BE2C (cell line): ENCODE measurements at regions not wholly inside any gene's neighbourhood (a gene's known extent, or its start where the extent isn't known, plus 50 kb on each side); places are given as distances from the start of the nearest gene placed in this dataset.

ENCODE experiments used
- DNase-seq: peaks from one replicate; pipeline ENCODE4 v3.0.0-alpha.2; 2020
- H3K27me3 ChIP-seq: fragments of 250-450 bp; sonication (Bioruptor Pico); 2 replicates; pipeline ENCODE4 v1.5.1; 2020; ENCODE audit warnings: mild to moderate bottlenecking
- H3K36me3 ChIP-seq: fragments of 250-450 bp; sonication (Bioruptor Pico); 2 replicates; pipeline ENCODE4 v1.5.1; 2020; ENCODE audit warnings: mild to moderate bottlenecking
- H3K4me1 ChIP-seq: fragments of 250-450 bp; sonication (Bioruptor Pico); 2 replicates; pipeline ENCODE4 v1.5.1; 2020
- H3K4me3 ChIP-seq: 2 replicates; pipeline ENCODE4 v1.5.1; 2011; ENCODE audit warnings: low read depth, low read length
- H3K9me3 ChIP-seq: fragments of 250-450 bp; sonication (Bioruptor Pico); 2 replicates; pipeline ENCODE4 v1.5.1; 2020
- CTCF ChIP-seq: IDR thresholded peaks from 2 replicates; pipeline ENCODE4 v1.5.1; 2012; ENCODE audit warnings: mild to moderate bottlenecking, low read depth, low read length

DNA sequence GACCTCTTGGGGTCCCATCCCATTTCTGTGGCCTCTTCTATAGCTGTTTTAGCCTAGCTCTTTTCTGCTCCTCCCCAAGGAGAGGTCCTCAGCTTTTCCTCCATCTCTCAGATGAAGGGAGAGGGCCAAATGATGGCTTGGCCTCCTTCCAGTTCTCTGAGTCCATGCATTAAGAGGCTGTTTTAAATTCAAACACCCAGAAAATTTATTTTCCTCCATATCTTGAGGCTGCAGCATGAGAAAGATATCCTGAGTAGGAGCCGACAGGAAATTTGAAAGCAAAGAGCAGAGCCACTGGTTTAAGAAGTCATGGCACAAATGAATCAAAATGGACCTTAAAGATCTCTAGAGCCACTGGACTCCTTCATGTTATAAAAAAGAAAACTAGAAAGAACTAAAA is 558.8 kb downstream of the MID1IP1 start:
- Histone ChIP-seq H3K27me3 (no peaks in the 10 kb centered on the region), H3K4me1 (peaks cover 3% of the 10 kb centered on the region; the same call in 1 of the 2 replicates), H3K36me3 (no peaks in the 10 kb centered on the region), H3K4me3 (no peak overlapping the region), H3K9me3 (no peaks in the 10 kb centered on the region)
- TF ChIP-seq CTCF: no peak
- no peak for DNase-seq

DNA sequence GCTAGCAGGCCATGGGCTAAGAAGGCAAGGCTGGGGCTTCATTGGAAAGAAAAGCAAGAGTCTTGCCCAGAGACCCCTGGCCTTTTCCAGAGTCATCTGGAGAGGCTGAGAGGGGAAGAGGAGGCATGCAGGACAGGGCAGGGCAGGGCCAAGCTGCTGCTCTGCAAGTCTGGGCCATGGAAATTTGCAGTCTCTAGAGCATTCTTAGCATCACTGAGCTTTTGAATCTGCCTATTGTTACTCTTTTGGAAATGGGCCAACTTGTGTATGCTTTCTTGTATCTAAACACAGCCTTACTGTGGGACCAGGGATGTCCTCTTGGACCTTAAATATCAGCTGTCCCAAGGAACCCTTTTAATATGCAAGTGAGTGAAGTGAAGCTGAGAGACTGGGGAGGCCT is 560.5 kb downstream of the MID1IP1 start:
- Histone ChIP-seq H3K4me3 (no peak overlapping the region), H3K36me3 (no peaks in the 10 kb centered on the region), H3K9me3 (no peaks in the 10 kb centered on the region), H3K27me3 (no peaks in the 10 kb centered on the region), H3K4me1 (peaks cover 3% of the 10 kb centered on the region; the same call in 1 of the 2 replicates)
- TF ChIP-seq CTCF: no peak
- DNase-seq: no peak

GRCh38 chrX:39367416-39367815 is 566.2 kb downstream of the MID1IP1 start:
- DNase-seq: no peak
- no peak overlapping the region for H3K4me3 ChIP-seq
- no peaks in the 10 kb centered on the region for H3K27me3 ChIP-seq
- H3K4me1 ChIP-seq: no peaks in the 10 kb centered on the region
- no peak for TF ChIP-seq CTCF
- no peaks in the 10 kb centered on the region for H3K9me3 ChIP-seq
- no peaks in the 10 kb centered on the region for H3K36me3 ChIP-seq

DNA sequence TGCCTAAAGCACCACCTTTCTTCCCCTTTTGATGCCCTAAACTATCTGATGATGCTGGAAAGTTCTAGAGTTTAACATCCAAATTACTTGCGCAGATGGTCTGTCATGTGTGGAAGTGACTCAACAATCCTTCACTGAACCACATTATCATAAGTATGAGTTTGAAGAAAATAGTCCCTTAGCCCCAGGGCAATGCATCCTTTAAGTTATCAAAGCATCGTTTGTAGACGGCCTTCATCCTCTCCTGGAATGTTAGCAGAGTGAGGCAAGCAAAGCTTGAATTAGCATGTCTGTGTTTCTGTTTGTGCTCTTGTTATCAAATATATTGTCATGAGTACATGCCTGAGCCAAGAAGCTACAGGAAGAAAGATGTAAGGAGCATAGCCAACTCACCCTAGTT is 570.9 kb downstream of the MID1IP1 start:
- Histone ChIP-seq H3K4me3 (no peak overlapping the region), H3K9me3 (no peaks in the 10 kb centered on the region), H3K36me3 (no peaks in the 10 kb centered on the region), H3K4me1 (no peaks in the 10 kb centered on the region), H3K27me3 (no peaks in the 10 kb centered on the region)
- no peak for DNase-seq
- TF ChIP-seq CTCF: no peak

- no peaks in the 10 kb centered on the region for H3K9me3 ChIP-seq
- no peaks in the 10 kb centered on the region for H3K36me3 ChIP-seq
- no peaks in the 10 kb centered on the region for H3K4me1 ChIP-seq
- TF ChIP-seq CTCF: no peak
- no peak overlapping the region for H3K4me3 ChIP-seq
- no peaks in the 10 kb centered on the region for H3K27me3 ChIP-seq
- peak; percentile 8 for DNase-seq
Observed at GRCh38 chrX:39377157-39377556, 575.9 kb downstream of the MID1IP1 start.

DNA sequence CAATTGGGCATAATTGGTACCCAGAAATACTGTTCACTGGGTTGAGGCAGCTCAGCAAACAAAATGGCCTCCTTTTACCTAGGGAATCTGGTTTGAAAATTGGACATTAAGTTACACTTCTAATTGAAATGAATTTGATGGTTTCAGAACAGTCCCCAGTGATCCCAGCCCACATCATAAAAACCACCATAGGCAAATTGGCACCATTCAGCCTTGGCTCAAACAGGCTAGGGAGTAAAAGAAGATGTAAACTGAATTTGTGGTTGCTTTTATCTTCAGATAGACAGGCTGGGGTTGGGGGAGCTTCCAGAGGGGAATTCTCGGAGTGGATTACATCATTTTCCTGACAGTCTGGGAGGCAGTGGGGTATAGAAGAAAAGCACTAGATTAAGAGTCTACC is 576.5 kb downstream of the MID1IP1 start:
- H3K4me3 ChIP-seq: no peak overlapping the region
- no peaks in the 10 kb centered on the region for H3K9me3 ChIP-seq
- TF ChIP-seq CTCF: no peak
- no peaks in the 10 kb centered on the region for H3K36me3 ChIP-seq
- DNase-seq: no peak
- no peaks in the 10 kb centered on the region for H3K4me1 ChIP-seq
- no peaks in the 10 kb centered on the region for H3K27me3 ChIP-seq
